ENCODE measurements at regions not wholly inside any gene's neighbourhood (a gene's known extent, or its start where the extent isn't known, plus 50 kb on each side); places are given as distances from the start of the nearest gene placed in this dataset.
"Not testable (repeated sequence)": the region's sequence is repeated elsewhere in the genome, so short reads cannot be mapped to it uniquely, and the experiment has no call there.

DNA sequence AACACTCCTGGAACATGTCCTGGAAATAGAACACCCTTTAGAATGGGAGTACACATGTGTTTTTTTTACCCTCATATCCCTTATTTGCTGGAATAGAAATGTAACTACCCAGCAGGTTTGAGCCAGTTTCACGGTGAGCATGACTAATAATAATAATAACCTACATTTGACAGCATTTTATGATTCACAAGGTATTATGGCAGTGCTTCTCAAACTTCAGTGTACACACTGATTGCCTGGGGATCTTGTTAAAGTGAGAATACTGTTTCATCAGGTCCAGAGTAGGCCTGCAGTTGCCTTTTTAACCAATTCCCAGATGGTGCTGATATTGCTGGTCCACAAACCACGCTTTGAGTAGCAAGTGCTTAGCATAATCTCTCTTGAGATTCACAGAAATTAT lies 63.9 kb downstream of the NFKBIZ start:
- no peak for DNase-seq (ENCODE audit: low spot score)

DNA sequence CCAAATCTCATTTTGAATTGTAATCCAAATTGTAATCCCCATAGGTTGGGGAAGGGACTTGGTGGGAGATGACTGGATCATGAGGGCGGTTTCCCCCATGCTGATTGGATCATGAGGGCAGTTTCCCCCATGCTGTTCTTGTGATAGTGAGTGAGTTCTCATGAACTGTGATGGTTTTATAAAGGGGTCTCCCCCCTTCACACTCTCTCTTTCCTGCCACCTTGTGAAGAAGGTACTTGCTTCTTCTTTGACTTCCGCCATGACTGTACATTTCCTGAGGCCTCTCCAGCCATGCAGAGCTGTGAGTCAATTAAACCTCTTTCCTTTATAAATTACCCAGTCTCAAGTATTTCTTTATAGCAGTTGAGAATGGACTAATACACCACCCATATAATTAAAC lies 68.4 kb downstream of the NFKBIZ start:
- not testable (repeated sequence) for DNase-seq (ENCODE audit: low spot score)

DNA sequence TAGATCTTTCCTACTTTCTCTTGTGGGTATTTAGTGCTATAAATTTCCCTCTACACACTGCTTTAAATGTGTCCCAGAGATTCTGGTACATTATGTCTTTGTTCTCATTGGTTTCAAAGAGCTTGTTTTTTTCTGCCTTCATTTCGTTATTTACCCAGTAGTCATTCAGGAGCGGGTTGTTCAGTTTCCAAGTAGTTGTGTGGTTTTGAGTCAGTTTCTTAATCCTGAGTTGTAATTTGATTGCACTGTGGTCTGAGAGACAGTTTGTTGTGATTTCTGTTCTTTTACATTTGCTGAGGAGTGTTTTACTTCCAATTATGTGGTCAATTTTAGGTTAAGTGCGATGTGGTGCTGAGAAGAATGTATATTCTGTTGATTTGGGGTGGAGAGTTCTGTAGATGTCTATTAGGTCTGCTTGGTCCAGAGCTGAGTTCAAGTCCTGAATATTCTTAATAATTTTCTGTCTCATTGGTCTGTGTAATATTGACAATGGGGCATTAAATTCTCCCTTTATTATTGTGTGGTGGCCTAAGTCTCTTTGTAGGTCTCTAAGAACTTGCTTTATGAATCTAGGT lies 72.9 kb downstream of the NFKBIZ start:
- not testable (repeated sequence) for DNase-seq (ENCODE audit: low spot score)

DNA sequence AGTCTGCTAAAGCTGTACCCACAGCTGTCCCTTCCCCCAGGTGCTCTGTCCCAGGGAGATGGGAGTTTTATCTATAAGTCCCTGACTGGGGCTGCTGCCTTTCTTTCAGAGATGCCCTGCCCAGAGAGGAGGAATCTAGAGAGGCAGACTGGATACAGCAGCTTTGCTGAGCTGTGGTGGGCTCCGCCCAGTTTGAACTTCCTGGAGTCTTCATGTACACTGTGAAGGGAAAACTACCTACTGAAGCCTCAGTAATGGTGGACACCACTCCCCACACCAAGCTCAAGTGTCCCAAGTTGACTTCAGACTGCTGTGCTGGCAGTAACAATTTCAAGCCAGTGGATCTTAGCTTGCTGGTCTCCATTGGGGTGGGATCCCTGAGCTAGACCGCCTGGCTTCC lies 75.3 kb downstream of the NFKBIZ start:
- peak; percentile 76 for DNase-seq (ENCODE audit: low spot score)

DNA sequence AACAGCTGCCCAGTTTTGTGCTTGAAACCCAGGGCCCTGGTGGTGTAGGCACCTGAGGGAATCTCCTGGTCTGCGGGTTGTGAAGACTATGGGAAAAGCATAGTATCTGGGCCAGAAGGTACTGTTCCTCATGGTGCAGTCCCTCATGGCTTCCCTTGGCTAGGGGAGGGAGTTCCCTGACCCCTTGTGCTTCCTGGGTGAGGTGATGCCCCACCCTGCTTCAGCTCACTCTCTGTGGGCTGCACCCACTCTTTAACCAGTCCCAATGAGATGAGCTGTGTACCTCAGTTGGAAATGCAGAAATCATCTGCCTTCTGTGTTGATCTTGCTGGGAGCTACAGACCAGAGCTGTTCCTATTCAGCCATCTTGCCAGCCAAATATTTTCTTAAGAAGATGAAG lies 75.8 kb downstream of the NFKBIZ start:
- not testable (repeated sequence) for DNase-seq (ENCODE audit: low spot score)

DNA sequence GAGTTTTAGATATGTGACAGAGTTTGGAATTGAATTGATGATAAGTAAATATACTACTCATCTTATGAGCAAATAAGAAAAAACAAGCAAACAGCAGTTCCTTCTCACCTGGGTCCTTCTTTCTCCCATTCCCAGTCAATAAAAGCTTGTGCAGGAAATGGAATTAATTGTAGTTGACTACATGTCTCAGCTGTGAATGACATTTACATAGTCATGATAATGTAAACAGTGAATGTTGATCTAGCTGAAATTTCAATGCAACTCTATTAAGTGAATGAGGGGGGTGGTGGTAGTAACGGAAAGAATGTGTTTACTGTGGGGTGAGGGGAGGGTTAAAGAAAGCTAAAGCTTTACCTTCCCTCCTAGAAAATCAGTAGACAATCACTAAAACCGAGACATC lies 76.2 kb downstream of the NFKBIZ start:
- no peak for DNase-seq (ENCODE audit: low spot score)

DNA sequence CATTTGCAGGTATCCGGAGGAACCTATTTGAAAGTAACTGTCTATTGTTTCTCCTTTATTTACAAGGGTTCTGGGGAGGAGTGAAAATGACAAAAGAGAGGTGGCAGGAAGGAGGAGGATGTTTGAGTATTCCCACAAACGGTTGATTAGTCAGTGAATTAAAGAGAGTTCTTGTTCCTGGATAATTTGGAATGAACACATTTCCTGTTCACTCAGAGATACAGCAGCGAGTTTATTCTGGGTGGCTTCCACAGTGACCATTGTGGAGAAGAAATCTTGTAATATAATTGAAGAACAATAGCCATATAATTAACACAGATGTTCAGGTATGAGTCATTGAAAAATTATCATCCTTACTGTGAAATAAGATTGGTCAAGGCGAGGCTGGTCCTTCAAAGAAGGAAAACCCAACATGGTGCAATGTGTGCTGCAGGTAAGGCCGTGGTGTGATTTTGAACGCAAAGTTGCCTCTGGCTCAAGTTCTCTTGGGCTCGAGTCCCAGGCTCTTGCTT lies 77.3 kb downstream of the NFKBIZ start:
- peak; percentile 82 for DNase-seq (ENCODE audit: low spot score)

DNA sequence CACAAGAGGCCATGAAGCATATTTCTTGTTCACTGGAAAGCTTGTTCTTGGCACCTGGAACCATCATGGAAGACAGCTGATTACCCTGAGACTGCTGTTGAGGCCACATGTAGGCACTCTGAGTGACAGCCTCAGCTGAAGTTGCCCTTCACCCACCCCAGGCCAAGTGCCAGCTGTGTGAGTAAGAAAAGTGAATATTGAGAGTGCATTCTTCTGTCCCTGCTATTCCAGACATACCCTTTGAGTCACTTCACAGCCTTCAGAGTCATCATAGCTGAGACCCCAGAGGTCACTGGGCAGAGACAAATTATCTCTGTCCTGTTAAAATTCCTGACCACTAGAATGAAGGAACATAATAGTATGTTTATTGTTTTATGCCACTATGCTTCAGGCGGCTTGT lies 79.6 kb downstream of the NFKBIZ start:
- peak; percentile 90 for DNase-seq (ENCODE audit: low spot score)

DNA sequence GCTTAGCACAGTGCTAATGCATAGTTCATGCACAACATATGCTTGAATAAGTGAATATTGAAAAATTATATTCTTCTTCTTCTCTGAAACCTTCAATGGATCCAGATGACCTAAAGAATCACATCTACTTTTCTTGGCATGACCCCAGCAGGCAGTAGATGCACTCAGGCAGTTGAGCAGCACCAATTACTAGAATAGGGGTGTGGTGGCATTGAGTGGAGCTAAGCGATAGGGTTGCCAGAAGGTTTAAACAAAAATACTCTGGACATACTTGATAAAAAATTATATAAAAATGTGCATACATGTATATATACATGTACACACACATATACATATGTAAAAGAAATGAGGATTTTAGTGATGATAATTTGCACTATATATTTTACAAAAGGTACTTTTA lies 81.8 kb downstream of the NFKBIZ start:
- no peak for DNase-seq (ENCODE audit: low spot score)

DNA sequence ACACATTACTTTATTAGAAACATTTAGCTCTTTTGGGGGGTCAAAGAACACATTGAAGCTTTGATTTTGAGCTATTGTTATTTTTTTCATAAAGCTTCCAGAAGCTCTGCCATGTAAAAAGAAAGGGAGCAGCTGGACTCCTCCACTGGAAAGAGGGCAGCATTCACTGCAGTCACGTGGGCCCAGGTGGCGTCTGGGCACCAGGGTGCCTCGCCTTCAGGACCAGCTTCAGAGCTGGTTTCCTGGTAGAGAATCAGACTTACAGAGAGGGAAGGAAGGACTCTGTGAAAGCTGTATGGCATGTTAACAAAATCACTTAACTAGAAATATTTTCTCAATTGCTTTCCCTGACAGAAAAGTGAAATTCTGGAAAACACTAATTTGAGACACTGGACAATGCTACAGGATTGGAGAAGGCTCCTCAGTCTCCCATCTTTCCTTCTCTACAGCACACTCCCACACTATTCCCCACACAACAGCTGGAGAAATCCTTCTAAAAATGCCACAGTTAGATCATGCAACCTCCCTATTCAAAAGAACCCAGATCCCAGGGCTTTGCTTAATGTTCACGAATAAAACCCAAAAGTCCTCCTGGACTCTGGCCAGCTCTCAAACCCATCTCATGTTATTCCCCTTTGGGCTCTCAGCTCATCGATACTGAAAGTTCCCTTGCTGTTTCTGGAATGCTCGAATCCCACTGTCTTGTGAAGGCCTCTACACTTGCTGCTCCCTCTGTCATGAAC lies 83.2 kb downstream of the NFKBIZ start:
- no peak for DNase-seq (ENCODE audit: low spot score)

DNA sequence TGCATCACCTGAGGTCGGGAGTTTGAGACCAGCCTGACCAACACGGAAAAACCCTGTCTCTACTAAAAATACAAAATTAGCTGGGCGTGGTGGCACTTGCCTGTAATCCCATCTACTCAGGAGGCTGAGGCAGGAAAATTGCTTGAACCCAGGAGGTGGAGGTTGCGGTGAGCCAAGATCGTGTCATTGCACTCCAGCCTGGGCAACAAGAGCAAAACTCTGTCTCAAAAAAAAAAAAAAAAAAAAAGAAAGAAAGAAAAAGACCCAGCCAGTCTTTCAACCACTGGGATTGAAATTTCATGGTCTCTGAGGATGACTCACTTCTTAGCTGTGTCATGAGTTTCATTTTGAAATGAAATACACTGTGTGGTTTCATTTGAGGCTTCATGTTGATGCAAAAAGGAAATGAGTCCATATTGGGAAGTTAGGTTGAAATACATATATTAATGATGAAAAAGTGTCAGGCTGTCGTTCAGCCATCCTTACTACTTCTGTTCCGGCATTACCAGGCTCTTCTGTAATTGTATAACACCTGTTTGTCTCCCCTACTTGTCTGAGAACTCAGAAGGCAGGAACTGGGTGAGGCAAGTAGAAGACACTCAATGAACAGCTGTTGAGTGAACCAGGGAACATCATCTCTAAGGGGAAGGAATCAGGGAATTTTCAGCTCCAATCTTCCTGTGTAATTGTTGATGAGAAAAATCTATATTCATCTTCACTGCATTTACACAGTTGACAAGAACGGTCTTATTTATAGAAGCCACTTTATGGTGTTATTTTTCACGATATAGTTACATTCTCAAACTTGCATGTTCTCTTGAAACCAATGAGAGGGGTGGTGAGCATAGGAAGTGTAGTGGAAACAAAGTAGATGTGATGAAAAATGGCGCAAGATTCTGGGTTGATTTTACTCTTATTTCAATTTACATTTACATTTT lies 87.4 kb downstream of the NFKBIZ start:
- DNase-seq (ENCODE audit: low spot score) = peak; percentile 83

DNA sequence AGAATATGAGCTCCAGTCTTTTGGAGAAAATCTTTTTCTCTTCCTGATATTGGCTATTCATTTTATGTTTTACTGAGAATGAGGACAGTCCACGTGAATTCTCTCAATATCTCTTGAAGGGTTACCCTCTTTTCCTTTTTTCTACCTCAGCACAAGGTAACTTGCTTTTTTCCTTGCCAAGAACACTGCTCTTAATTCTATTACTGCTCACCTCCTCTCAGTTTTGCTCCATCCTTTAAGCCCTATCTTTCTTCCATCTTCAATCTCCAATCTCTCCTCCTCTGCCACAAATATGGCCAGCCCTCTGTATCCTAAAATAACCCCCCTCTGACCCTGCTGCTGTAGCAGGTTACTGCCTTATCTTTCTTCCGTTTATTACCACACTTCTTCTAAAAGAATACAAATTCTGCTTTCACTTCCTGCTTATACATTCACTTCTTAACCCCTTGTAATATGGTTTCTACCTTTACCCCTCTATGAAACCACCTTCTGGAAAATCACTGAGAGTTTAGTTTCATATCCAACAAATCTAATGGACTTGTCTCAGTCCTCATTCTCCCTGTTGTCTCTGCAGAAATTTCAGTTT lies 89.0 kb downstream of the NFKBIZ start:
- DNase-seq (ENCODE audit: low spot score) = no peak

DNA sequence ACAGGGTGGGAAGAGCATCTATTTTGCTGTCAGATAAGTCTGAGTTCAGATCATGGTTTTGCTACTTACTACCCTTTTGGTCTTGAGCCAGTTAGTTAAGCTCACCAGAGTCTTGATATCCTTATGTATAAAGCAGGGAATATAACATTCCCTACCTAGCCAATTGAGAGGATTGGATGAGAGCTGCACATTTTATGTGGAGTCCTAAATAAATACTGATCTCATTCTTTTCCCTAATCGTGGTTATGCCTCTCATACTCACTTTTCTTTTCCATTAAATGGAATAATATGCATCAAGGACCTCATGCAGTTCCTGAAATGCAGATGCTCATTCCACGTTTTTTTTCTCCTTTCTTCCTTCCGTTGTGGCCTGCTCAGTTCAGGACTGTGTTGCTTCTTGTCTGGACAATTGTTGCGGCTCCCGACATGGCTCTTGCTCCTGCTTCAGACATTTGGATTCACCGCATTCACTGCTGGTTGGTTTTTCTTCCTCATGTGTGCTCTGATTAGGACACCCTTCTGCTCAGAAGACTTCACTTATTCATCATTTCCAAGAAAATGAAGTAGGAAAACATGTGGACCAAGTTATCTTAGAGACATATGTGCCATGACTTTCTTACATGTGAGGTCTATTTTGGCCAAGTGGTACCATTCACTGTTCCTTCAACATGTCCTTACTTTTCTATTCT lies 90.2 kb downstream of the NFKBIZ start:
- no peak for DNase-seq (ENCODE audit: low spot score)

DNA sequence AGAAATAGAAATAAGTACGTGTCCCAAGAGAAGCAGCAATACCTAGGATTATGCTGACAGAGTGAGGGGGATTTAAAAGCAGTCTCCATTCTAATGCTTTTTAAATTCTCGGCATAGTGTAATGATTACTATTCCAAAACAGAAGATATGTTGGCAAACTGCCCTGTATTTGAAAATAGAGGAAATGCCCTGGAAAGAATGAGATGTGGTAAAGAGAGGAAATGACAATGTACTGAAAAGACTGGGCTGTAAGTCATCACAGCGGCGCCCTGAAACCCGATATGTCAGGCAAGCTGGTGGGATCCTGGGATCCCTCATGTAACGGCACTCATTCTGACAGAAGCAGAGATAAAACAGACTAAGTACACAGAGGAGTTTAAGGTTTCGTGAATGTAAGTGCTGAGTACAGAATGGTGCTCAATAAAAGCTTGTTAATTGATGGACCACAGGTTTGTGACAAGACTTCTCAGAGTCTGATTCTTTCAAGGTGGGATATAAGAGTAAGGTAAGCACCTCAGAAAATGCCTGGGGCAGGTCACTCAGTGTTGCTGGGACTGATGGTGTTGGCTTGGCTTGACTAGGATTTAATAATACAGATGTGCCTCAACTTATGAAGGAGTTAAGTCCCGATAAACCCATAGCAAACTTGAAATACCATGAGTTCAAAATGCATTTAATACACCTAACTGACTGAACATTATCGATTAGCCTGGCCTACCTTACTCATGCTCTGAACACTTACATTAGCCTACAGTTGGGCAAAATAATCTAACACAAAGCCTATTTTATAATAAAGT lies 91.4 kb downstream of the NFKBIZ start:
- DNase-seq (ENCODE audit: low spot score) = peak; percentile 92

DNA sequence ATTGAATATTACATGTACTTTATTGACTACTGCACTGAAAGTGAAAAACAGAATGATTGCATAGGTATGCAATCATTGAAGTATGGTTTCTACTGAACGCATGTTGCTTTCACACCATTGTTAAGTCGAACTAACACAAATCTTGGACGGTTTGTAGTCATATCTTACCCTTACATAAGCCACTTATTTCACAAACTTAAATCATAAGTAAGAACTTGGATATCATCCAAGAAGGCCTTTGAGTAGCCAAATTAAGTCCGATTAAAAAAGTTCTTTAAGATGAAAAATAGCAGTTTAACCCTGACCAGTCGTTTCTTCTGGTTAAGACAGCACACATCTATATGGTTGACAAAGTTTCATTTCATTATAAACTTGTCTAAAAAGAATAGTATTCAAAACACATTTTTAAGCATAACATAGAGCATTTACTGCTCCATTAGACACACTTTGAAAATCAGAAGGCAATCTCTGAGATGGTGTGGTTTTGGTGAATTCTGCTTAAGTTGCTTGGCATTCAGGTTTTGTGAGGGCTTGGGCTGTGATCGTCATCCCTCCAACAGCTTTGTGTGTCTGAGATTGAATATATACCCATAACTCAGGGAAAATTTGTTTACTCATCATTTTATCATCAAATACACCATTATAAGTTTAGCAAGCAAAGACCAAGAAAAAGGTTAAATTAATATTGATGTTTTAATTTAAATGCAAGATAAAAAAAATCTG lies 92.2 kb downstream of the NFKBIZ start:
- no peak for DNase-seq (ENCODE audit: low spot score)

DNA sequence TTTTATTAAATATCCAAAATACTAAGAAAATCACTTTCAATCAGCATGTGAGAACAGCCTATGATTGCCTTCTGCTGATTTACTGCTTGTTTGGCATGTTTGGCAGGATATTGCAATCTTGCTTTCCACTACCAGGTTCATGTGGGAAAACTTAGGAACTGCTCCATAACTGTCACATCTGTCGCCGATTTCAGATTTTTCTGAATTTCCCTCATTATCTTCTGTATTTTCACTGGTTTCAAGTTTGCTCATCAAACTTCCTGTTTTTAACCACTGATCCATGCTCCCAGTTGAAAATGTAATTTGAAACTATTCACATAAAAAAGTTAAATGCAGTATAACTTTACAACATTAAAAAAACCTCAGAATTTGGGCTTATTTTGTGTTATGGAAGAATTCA lies 93.0 kb downstream of the NFKBIZ start:
- DNase-seq (ENCODE audit: low spot score) = no peak

DNA sequence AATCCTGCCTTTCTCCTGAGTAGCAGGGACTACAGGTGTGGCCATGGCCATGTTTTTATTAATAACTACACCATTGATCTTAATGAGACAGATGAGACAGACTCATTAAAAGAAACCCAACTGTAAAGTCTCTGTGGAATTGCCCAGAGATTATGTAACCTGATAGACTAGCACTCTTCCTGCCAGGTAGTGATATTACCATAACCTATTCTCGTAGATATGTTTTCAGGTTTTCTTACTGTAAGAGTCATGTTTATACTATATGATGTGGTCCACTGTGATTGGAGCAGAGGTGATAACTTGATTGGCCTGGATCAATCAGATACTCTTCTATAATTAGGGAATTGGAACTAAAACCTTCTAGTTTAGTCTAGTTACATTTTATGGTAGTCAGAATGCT lies 93.7 kb downstream of the NFKBIZ start:
- DNase-seq (ENCODE audit: low spot score) = no peak

DNA sequence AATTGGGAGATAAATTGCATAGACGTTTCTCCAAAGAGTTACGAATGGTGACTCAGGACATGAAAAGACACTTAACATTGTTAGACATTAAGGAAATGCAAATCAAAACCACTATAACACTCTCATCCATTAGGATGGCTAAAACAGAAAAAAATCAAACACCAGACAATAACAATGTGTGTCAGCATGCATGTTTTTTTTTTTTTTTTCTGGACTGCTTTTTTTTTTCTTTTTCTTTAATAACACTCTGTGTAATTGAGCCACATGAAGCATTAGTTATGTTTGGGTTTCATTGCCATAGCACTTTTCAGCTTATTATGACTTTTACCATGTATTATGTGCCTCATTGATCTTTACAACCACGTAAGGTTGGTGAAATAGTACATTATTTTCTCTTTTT lies 95.0 kb downstream of the NFKBIZ start:
- no peak for DNase-seq (ENCODE audit: low spot score)

DNA sequence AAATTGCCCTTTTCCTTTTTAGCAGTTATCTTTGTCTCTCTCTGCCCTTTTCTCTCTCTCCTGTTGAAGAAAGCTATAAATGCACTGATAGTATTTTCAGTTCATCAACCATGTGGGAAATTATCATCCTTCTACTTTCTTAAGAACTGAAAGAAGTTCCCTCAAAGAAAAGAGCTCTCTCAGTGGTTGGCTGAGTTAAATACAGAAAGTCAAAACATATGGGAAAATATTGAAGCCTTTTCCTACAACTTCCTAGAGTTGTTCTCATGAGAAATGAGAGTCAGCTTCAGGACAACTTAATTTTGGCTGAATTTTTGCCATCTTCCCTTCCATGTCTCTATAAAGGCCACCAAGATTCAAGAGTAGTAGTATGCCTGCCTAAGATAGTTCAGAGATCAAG lies 96.7 kb downstream of the NFKBIZ start:
- DNase-seq (ENCODE audit: low spot score) = no peak

DNA sequence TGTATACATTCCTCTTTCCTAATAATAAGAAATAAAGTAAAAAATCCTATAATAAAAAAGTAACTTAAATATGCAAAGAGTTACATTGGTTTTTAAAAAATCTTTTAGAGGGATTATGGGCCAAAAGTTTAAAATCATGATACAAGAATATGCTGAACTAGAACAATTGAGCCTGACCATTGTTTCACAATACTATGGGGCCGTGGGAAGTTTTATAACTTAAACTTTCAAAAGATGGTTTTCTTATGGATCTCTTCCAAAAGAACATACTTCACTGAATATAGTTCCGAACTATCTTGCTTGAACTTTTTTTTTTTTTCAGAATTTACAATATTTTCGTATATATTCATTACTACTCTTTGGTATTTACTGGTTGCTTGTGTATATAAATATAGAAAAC lies 97.6 kb downstream of the NFKBIZ start:
- no peak for DNase-seq (ENCODE audit: low spot score)
